Stimulated activated naive B cell treated with anti-CD40 and anti-IgM and Interleukin-4, amounts not matched to agents 10 μg/mL and 1 μg/mL and 100 μg/mL, for 72 hours (primary cell): ENCODE measurements at regions not wholly inside any gene's neighbourhood (a gene's known extent, or its start where the extent isn't known, plus 50 kb on each side); places are given as distances from the start of the nearest gene placed in this dataset.
"Not testable (repeated sequence)": the region's sequence is repeated elsewhere in the genome, so short reads cannot be mapped to it uniquely, and the experiment has no call there.

Experiments used
- ATAC-seq, 2 donors: fragments of 150-1000 bp; cut with Tn5 transposase; replicated peaks; 2 replicates each; pipeline ENCODE4 v1.10.0; 2021; ENCODE audit warnings: moderate library complexity in 1 of 2
- DNase-seq: peaks from one replicate; pipeline ENCODE4 v3.0.0; 2021
- H3K27ac Mint-ChIP-seq: one replicate; pipeline ENCODE4 v1.8.0; 2022; ENCODE audit warnings: mild to moderate bottlenecking, mixed read lengths
- H3K27me3 Mint-ChIP-seq, 2 donors: one replicate each; pipeline ENCODE4 v1.8.0; 2022; ENCODE audit warnings: mixed read lengths in 2 of 2
- H3K36me3 Mint-ChIP-seq, 2 donors: one replicate each; pipeline ENCODE4 v1.8.0; 2022; ENCODE audit warnings: mixed read lengths in 2 of 2, mild to moderate bottlenecking in 1 of 2
- H3K4me1 Mint-ChIP-seq, 2 donors: one replicate each; pipeline ENCODE4 v1.8.0; 2022; ENCODE audit warnings: mixed read lengths in 2 of 2, mild to moderate bottlenecking in 1 of 2
- H3K4me3 Mint-ChIP-seq, 2 donors: one replicate each; pipeline ENCODE4 v1.8.0; 2022; ENCODE audit warnings: mild to moderate bottlenecking in 2 of 2, mixed read lengths in 2 of 2, moderate library complexity in 1 of 2
- H3K9me3 Mint-ChIP-seq, 2 donors: one replicate each; pipeline ENCODE4 v1.8.0; 2022; ENCODE audit warnings: mixed read lengths in 2 of 2, mild to moderate bottlenecking in 1 of 2

GRCh38 chr2:105519516-105519915, 120.7 kb upstream of the FHL2 start:
- Mint-ChIP-seq H3K27me3 (peaks cover 0 to 9% of the 10 kb centered on the region in 2 donors), H3K9me3 (no peaks in the 10 kb centered on the region), H3K27ac (no peak overlapping the region), H3K4me3 (no peak overlapping the region), H3K4me1 (no peaks in the 10 kb centered on the region), H3K36me3 (no peaks in the 10 kb centered on the region)
- ATAC-seq (no peak), DNase-seq (no peak)

GRCh38 chr2:105518897-105519296, 120.0 kb upstream of the FHL2 start:
- Mint-ChIP-seq H3K9me3 (no peaks in the 10 kb centered on the region), H3K4me3 (no peak overlapping the region), H3K36me3 (no peaks in the 10 kb centered on the region), H3K27ac (no peak overlapping the region), H3K4me1 (no peaks in the 10 kb centered on the region), H3K27me3 (peaks cover 0 to 12% of the 10 kb centered on the region in 2 donors)
- DNase-seq = no peak
- no peak for ATAC-seq

GRCh38 chr2:105517814-105518705, 119.2 kb upstream of the FHL2 start:
- Mint-ChIP-seq H3K4me3 (no peak overlapping the region), H3K27me3 (peaks cover 0 to 17% of the 10 kb centered on the region in 2 donors), H3K4me1 (no peaks in the 10 kb centered on the region), H3K36me3 (no peaks in the 10 kb centered on the region), H3K27ac (no peak overlapping the region), H3K9me3 (no peaks in the 10 kb centered on the region)
- ATAC-seq (no peak), DNase-seq (no peak)

DNA sequence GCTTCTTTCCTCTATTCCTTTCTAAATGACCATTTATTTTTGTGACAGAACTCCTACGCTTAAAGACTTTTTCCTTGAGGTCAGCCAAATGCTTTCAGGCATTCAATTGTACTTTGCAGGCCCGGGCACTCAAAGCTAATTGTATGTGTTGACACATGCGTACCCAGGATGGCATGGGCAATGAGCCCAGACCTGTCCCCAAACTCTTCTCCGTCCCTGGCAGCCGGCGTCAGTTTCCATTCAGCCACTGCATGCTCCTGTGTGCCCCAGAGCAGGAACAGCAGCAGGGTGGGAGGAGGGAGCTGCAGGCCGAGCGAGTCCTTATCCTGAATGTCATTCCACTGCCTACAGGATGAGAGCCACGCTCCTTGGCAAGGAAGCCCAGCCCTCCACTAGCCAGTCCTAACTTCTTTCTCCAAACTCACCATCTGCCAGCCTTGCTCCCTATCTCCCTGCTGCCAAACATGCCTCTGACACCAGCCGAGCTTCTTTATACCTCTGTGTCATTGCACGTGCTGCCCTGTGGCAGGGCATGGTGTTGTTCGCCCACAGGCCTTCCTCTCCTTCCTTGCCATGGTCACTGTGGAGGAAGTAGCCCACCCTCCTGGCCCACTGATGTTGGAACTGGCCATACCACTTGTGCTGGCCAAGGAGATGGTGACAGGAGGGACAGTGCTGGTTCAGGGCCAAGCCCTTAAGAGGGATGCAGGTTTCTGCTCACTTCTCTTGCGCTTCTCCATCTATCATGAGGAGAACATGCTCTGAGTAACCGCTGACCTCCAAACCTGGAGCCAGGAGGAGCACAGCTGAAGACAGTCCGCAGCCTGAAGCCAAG, 116.9 kb upstream of the FHL2 start:
- H3K4me1 Mint-ChIP-seq = no peaks in the 10 kb centered on the region
- H3K9me3 Mint-ChIP-seq = no peaks in the 10 kb centered on the region
- peaks cover 0 to 13% of the 10 kb centered on the region in 2 donors for H3K27me3 Mint-ChIP-seq
- no peaks in the 10 kb centered on the region for H3K36me3 Mint-ChIP-seq
- no peak overlapping the region for H3K4me3 Mint-ChIP-seq
- no peak overlapping the region for H3K27ac Mint-ChIP-seq
- DNase-seq (no peak), ATAC-seq (no peak)

- H3K9me3 Mint-ChIP-seq = no peaks in the 10 kb centered on the region
- H3K4me3 Mint-ChIP-seq = no peak overlapping the region
- ATAC-seq (no peak), DNase-seq (no peak)
- H3K36me3 Mint-ChIP-seq = no peaks in the 10 kb centered on the region
- no peaks in the 10 kb centered on the region for H3K4me1 Mint-ChIP-seq
- H3K27me3 Mint-ChIP-seq = peaks cover 6 to 18% of the 10 kb centered on the region in 2 donors
- no peak overlapping the region for H3K27ac Mint-ChIP-seq
Measured at GRCh38 chr2:105514576-105514975, 115.7 kb upstream of the FHL2 start.

DNA sequence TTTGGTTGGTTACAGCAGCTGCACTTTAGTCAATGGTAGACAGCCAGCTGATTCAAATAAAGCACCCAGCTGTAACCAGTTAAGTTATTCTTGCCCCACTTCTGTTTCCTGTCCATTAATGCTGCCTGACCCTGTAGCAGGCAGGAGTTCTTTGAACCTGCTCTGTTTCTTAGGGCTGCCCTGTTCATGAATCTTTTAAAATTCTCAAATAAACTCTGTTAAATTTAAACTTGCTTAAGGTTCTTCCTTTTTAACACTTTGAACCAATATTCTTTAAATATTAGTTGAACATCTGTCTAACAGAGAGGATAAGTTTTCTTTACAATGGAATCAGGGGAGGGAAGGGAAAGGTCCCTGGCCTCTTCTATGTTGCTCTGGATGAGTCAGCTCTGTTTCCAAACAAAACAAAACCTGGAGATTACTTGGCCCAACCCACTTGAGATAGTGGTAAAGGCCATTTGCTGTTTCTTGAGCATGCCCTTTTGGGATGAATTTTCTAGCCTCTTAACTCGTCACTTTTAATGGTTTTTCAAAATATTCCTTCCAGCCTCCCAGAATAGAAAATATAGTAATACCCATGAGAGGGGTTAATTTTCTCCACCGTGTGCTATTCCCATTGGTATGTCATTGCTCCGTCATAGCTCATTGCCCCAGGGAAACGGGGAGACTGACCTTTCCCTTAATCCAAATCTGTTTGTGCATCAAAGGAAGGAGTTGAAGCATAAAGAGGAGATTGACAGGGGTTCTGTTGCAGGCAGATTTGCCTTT, 112.1 kb upstream of the FHL2 start:
- no peak for DNase-seq
- no peak overlapping the region for H3K4me3 Mint-ChIP-seq
- no peaks in the 10 kb centered on the region for H3K4me1 Mint-ChIP-seq
- H3K27me3 Mint-ChIP-seq = peaks cover 9 to 22% of the 10 kb centered on the region in 2 donors
- no peaks in the 10 kb centered on the region for H3K9me3 Mint-ChIP-seq
- H3K36me3 Mint-ChIP-seq = no peaks in the 10 kb centered on the region
- no peak overlapping the region for H3K27ac Mint-ChIP-seq
- ATAC-seq = no peak

- Mint-ChIP-seq H3K36me3 (no peaks in the 10 kb centered on the region), H3K27ac (no peak overlapping the region), H3K4me3 (no peak overlapping the region), H3K9me3 (no peaks in the 10 kb centered on the region), H3K27me3 (peaks cover 9 to 18% of the 10 kb centered on the region in 2 donors), H3K4me1 (no peaks in the 10 kb centered on the region)
- ATAC-seq (no peak), DNase-seq (no peak)
Measured at GRCh38 chr2:105509269-105510086, 110.6 kb upstream of the FHL2 start.

DNA sequence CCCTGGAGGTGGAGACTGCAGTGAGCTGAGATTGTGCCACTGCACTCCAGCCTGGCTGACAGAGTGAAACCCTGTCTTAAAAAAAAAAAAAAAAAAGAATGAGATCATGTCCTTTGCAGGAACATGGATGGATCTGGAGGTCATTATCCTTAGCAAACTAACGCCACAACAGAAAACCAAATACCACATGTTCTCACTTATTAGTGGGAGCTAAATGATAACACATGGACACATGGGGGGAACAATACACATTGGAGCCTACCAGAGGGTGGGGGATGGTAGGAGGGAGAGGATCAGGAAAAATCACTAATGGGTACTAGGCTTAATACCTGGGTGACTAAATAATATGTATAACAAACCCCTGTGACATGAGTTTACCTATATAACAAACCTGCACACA, 108.0 kb upstream of the FHL2 start:
- H3K27ac Mint-ChIP-seq, H3K36me3 Mint-ChIP-seq, H3K4me3 Mint-ChIP-seq, ATAC-seq, DNase-seq, H3K4me1 Mint-ChIP-seq, H3K9me3 Mint-ChIP-seq: not testable (repeated sequence)
- H3K27me3 Mint-ChIP-seq = peaks cover 17 to 18% of the 10 kb centered on the region in 2 donors

GRCh38 chr2:105504459-105504858, 105.6 kb upstream of the FHL2 start:
- Mint-ChIP-seq H3K36me3 (peaks cover 0 to 2% of the 10 kb centered on the region in 2 donors), H3K4me3 (no peak overlapping the region), H3K27me3 (peaks cover 16 to 20% of the 10 kb centered on the region in 2 donors), H3K4me1 (no peaks in the 10 kb centered on the region), H3K9me3 (peaks cover 5% of the 10 kb centered on the region in 2 donors), H3K27ac (no peak overlapping the region)
- no peak for ATAC-seq
- no peak for DNase-seq

DNA sequence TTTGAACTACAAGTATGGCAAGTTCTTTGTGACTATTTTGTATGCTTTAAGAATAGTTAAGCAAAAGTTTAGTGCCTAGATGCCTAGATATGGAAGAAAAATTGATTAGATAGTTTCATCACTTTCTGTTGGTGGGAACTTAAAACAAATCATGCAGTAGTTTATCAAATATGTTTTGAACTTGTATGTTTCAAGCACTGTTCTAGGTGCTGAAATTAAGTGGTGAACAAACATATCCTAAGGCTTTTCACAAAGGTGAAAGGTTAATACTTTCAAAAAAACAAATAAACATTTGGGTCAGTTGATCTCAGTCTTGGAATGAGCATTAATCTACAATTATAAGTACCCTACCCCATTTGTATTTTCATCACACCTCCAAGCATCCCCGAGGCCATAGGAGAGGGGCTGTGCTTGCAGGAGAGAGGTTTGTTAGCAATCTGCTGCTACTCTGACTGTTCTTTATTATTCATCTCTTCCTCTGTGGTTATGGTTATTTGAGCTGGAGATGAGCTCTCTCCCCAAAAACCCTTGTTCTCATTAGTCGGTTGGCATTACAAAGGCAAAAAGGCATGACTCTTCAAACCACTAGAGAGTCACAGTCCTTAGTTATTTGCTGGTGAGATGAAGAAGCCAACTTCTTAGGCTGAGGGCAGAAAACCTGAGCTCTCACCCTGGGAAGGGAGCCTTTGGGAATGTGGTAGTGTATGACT, 103.9 kb upstream of the FHL2 start:
- Mint-ChIP-seq H3K36me3 (peaks cover 0 to 2% of the 10 kb centered on the region in 2 donors), H3K27ac (no peak overlapping the region), H3K9me3 (peaks cover 5% of the 10 kb centered on the region in 2 donors), H3K4me3 (no peak overlapping the region), H3K4me1 (no peaks in the 10 kb centered on the region), H3K27me3 (peaks cover 18 to 32% of the 10 kb centered on the region in 2 donors)
- DNase-seq (no peak), ATAC-seq (no peak)

GRCh38 chr2:105498281-105498846, 99.5 kb upstream of the FHL2 start:
- peaks cover 0 to 2% of the 10 kb centered on the region in 2 donors for H3K36me3 Mint-ChIP-seq
- no peak overlapping the region for H3K27ac Mint-ChIP-seq

DNA sequence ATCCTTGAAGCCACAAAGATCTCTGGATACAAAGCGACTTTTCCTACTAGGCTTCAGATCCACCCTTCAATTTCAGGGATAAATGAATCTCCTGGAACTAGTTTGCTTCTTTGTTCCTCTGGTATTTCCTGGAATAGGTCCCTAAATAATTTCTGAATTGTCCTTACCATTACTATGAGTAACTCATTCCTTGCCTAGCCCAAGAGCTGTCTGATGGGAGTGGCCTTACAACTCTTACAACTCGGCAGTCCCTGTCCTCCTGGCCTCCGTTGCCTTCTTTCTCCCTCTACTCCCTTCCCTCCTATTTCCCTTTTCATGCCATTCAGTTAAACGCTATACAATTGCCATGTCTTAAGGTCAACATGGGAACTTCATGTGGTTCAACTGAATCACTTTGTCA, 98.2 kb upstream of the FHL2 start:
- Mint-ChIP-seq H3K36me3 (peaks cover 0 to 6% of the 10 kb centered on the region in 2 donors), H3K4me1 (no peaks in the 10 kb centered on the region), H3K27ac (no peak overlapping the region), H3K27me3 (peaks cover 27 to 40% of the 10 kb centered on the region in 2 donors), H3K4me3 (no peak overlapping the region), H3K9me3 (peaks cover 11 to 14% of the 10 kb centered on the region in 2 donors)
- no peak for DNase-seq
- ATAC-seq = no peak

More at GRCh38 chr2:105498281-105498846, 99.5 kb upstream of the FHL2 start:
- H3K27me3 Mint-ChIP-seq = peaks cover 22 to 35% of the 10 kb centered on the region in 2 donors
- ATAC-seq = no peak
- no peaks in the 10 kb centered on the region for H3K4me1 Mint-ChIP-seq
- DNase-seq = no peak
- no peak overlapping the region for H3K4me3 Mint-ChIP-seq
- H3K9me3 Mint-ChIP-seq = peaks cover 6 to 8% of the 10 kb centered on the region in 2 donors

GRCh38 chr2:105496271-105496670, 97.4 kb upstream of the FHL2 start:
- DNase-seq (no peak), ATAC-seq (no peak)
- H3K4me3 Mint-ChIP-seq = no peak overlapping the region
- no peaks in the 10 kb centered on the region for H3K4me1 Mint-ChIP-seq
- no peak overlapping the region for H3K27ac Mint-ChIP-seq
- H3K9me3 Mint-ChIP-seq = peaks cover 10 to 13% of the 10 kb centered on the region in 2 donors
- H3K36me3 Mint-ChIP-seq = peaks cover 0 to 6% of the 10 kb centered on the region in 2 donors
- H3K27me3 Mint-ChIP-seq = peaks cover 30 to 45% of the 10 kb centered on the region in 2 donors
